ENCODE measurements at regions not wholly inside any gene's neighbourhood (a gene's known extent, or its start where the extent isn't known, plus 50 kb on each side); places are given as distances from the start of the nearest gene placed in this dataset.

- TF ChIP-seq POLR2A (IDR thresholded peaks at IDR 0.05; ENCODE audit: low read length) (no peak), GATA1 (IDR thresholded peaks at IDR 0.05; ENCODE audit: low read depth, low read length) (no peak)
Measured at GRCh38 chr6:14381829-14382677, 264.5 kb downstream of the CD83 start.

Measured in erythroblast (primary cell).